ENCODE measurements at regions not wholly inside any gene's neighbourhood (a gene's known extent, or its start where the extent isn't known, plus 50 kb on each side); places are given as distances from the start of the nearest gene placed in this dataset.

DNA sequence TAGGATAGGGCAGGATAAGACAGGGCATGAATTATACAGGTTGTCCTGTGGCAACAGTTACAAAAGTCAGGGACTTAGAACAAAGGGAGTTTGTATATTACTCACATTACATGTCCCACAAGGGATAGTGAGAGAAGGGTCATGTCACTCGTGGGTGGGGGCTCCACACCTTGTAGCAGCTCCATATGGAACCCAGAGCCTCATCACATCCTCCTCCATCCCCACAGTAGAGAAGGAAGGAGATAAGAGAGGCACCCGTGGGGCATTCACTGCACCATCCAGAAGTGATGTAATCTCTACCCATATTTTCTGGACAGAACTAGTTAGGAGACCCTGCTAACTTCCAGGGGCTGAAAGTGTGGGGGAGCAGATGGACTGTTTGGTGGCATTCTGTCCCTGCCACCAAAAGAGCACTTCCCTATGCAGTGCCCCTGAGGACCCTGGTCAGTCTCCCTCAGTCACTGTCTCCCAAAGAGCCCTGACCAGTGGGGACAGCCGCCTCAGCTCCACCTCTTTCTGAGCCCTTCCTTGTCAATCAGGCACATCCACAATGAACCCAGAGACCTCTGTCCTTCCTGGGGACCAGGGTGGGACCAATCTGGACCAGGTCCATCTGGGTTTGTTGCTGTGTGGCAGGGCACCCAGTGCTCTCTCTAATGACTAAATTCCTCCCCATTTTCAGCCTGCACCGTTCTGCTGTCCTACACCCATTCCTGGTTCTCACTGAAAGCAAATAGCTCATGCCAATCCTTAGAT, 154.8 kb upstream of the ETV3 start:
- no peak for DNase-seq (ENCODE audit: extremely low read depth, low read depth)
- H3K4me3 ChIP-seq (replicated peaks; ENCODE audit: low read depth, low read length): no peak overlapping the region
- TF ChIP-seq, protein P1, sequence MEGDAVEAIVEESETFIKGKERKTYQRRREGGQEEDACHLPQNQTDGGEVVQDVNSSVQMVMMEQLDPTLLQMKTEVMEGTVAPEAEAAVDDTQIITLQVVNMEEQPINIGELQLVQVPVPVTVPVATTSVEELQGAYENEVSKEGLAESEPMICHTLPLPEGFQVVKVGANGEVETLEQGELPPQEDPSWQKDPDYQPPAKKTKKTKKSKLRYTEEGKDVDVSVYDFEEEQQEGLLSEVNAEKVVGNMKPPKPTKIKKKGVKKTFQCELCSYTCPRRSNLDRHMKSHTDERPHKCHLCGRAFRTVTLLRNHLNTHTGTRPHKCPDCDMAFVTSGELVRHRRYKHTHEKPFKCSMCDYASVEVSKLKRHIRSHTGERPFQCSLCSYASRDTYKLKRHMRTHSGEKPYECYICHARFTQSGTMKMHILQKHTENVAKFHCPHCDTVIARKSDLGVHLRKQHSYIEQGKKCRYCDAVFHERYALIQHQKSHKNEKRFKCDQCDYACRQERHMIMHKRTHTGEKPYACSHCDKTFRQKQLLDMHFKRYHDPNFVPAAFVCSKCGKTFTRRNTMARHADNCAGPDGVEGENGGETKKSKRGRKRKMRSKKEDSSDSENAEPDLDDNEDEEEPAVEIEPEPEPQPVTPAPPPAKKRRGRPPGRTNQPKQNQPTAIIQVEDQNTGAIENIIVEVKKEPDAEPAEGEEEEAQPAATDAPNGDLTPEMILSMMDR (IDR thresholded peaks at IDR 0.05; ENCODE audit: low read depth, low read length, missing control alignments): no peak

GRCh38 chr1:157292302-157292701, 154.1 kb upstream of the ETV3 start:
- DNase-seq (ENCODE audit: extremely low read depth, low read depth): no peak
- TF ChIP-seq, protein P1 (IDR thresholded peaks at IDR 0.05; ENCODE audit: low read depth, low read length, missing control alignments): no peak
- H3K4me3 ChIP-seq (replicated peaks; ENCODE audit: low read depth, low read length): no peak overlapping the region

DNA sequence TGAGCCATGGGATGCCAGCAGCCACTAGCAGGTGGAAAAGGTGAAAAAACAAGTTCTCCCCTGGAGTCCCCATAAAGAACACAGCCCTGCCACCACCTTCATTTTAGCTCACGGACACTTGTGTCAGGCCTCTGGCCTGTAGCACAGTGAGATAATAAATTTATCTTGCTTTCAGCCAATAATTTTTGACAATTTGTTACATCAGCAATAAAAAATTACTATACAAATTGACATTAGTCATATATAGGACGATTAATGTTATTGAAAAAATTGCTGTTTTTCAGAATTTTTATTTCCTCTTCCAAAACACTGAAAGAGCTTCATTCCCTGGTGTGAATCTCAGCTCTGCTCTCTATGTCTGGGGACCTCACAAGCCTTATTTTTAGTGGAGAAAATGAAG, 152.9 kb upstream of the ETV3 start:
- TF ChIP-seq, protein P1 (IDR thresholded peaks at IDR 0.05; ENCODE audit: low read depth, low read length, missing control alignments): no peak
- no peak for DNase-seq (ENCODE audit: extremely low read depth, low read depth)

GRCh38 chr1:157289424-157290105, 151.4 kb upstream of the ETV3 start:
- no peak for DNase-seq (ENCODE audit: extremely low read depth, low read depth)
- TF ChIP-seq, protein P1 (IDR thresholded peaks at IDR 0.05; ENCODE audit: low read depth, low read length, missing control alignments): no peak
- H3K4me3 ChIP-seq (replicated peaks; ENCODE audit: low read depth, low read length): no peak overlapping the region

More for the DNA sequence above, 152.9 kb upstream of the ETV3 start:
- no peak overlapping the region for H3K4me3 ChIP-seq (replicated peaks; ENCODE audit: low read depth, low read length)

- no peak for DNase-seq (ENCODE audit: extremely low read depth, low read depth)
- no peak overlapping the region for H3K4me3 ChIP-seq (replicated peaks; ENCODE audit: low read depth, low read length)
- TF ChIP-seq, protein P1 (IDR thresholded peaks at IDR 0.05; ENCODE audit: low read depth, low read length, missing control alignments): no peak
Observed at GRCh38 chr1:157288996-157289395, 150.8 kb upstream of the ETV3 start.

DNA sequence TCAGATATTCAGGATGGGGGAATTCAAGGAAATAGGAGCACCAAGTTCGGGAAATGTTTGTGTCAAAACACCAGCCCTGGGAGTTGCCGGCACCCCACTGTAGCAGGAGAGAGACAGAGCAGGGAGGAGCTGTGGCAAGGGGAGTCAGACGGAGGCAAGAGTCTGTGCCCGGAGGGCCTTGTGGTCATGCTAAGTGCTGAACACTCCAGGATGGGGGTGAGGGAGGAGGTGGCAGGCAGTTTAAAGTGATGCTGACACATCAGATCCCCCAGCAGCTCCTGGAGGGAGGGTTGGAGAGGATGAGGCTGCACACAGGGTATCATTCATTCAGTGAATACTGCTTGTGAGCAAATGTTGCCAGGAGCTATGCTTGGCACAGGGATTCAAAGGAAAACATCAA, 150.3 kb upstream of the ETV3 start:
- H3K4me3 ChIP-seq (replicated peaks; ENCODE audit: low read depth, low read length): no peak overlapping the region
- no peak for DNase-seq (ENCODE audit: extremely low read depth, low read depth)
- TF ChIP-seq, protein P1 (IDR thresholded peaks at IDR 0.05; ENCODE audit: low read depth, low read length, missing control alignments): no peak
